Suprapubic skin (tissue), 4 donors: ENCODE measurements at regions not wholly inside any gene's neighbourhood (a gene's known extent, or its start where the extent isn't known, plus 50 kb on each side); places are given as distances from the start of the nearest gene placed in this dataset.

Experiments used
- DNase-seq, 2 donors: peaks; one replicate each; pipeline ENCODE4 v3.0.0-alpha.2; 2019; ENCODE audit warnings: low spot score in 2 of 2
- H3K27ac ChIP-seq: fragments of 200-600 bp; sonication (generic); one replicate; pipeline ENCODE4 v1.5.1; 2019
- H3K27me3 ChIP-seq: fragments of 200-600 bp; sonication (generic); one replicate; pipeline ENCODE4 v1.5.1; 2019
- H3K36me3 ChIP-seq: fragments of 200-600 bp; sonication (generic); one replicate; pipeline ENCODE4 v1.5.1; 2019
- H3K4me1 ChIP-seq: fragments of 200-600 bp; sonication (generic); one replicate; pipeline ENCODE4 v1.5.1; 2019
- H3K4me3 ChIP-seq: fragments of 200-600 bp; sonication (generic); one replicate; pipeline ENCODE4 v1.5.1; 2019; ENCODE audit warnings: mild to moderate bottlenecking
- H3K9me3 ChIP-seq: fragments of 200-600 bp; sonication (generic); one replicate; pipeline ENCODE4 v1.5.1; 2019
- EP300 ChIP-seq: sonication (generic); formaldehyde crosslinking; IDR thresholded peaks from one replicate; pipeline ENCODE4 v1.6.1; 2017; ENCODE audit warnings: antibody characterized with exemption
- POLR2A ChIP-seq, 2 donors: fragments of 450-650 bp; IDR thresholded peaks; one replicate each; pipeline ENCODE4 v1.6.1; 2017; ENCODE audit warnings: antibody characterized with exemption in 2 of 2, mild to moderate bottlenecking in 2 of 2, moderate library complexity in 2 of 2
- POLR2AphosphoS5 ChIP-seq, 3 donors: sonication (generic); formaldehyde crosslinking; IDR thresholded peaks; one replicate each; pipeline ENCODE4 v1.6.1; 2017; ENCODE audit warnings: antibody characterized with exemption in 3 of 3
- WGBS: methylation state at CpG from one replicate; pipeline ENCODE4 v1.1.5; 2018; 5-methylcytosine and 5-hydroxymethylcytosine counted together
- TF ChIP-seq, protein P1 (sequence below), 2 donors: fragments of 200-600 bp in 1 of 2; fragments of 450-650 bp in 1 of 2; sonication (generic) in 1 of 2; IDR thresholded peaks; one replicate each; pipeline ENCODE4 v1.5.1; 2016 to 2019; ENCODE audit warnings: antibody characterized with exemption in 2 of 2, mild to moderate bottlenecking in 1 of 2, moderate library complexity in 1 of 2

DNA sequence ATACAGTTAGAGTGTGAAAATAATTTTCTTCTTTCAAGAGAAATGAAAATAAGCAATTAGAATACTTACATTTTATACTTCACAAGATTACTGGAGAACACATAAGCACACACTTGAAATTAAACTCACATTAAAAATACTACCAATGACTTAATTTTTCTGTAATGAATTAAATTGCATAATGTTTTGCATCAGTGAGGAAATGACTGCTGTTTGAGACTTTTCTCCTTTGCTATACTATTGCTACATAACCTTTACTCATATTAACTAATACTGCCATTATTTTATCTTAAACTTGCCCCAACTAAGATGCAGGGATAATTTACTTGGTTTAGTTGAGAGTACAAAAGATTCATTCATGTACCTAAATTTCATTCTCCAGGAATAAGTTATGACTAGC, 590.9 kb downstream of the ARAP2 start:
- no peaks in the 10 kb centered on the region for H3K36me3 ChIP-seq
- no peak for TF ChIP-seq POLR2AphosphoS5 (IDR thresholded peaks at IDR 0.05)
- DNase-seq: no peak
- no peaks in the 10 kb centered on the region for H3K9me3 ChIP-seq
- no peak overlapping the region for H3K4me3 ChIP-seq
- no peaks in the 10 kb centered on the region for H3K4me1 ChIP-seq
- no peaks in the 10 kb centered on the region for H3K27me3 ChIP-seq
- H3K27ac ChIP-seq: no peak overlapping the region

DNA sequence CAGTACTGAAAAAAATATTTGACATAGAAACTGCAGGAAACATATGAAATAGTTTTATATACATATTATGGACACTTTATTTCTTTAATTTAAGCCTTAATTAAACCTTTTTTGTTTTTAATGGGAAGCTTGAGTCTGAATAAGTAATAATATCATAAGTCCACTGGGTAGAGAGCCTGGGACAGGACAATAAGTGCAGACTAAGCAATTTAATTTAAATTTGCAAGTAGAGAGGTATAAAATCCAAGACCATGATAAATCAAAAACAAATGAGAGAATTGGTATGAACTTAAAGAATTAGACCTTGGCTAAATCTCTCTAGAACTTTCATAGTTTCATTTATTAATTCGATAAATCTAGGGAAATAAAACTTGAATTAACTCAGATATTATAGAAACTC, 571.2 kb downstream of the ARAP2 start:
- DNase-seq: no peak
- TF ChIP-seq, protein P1, sequence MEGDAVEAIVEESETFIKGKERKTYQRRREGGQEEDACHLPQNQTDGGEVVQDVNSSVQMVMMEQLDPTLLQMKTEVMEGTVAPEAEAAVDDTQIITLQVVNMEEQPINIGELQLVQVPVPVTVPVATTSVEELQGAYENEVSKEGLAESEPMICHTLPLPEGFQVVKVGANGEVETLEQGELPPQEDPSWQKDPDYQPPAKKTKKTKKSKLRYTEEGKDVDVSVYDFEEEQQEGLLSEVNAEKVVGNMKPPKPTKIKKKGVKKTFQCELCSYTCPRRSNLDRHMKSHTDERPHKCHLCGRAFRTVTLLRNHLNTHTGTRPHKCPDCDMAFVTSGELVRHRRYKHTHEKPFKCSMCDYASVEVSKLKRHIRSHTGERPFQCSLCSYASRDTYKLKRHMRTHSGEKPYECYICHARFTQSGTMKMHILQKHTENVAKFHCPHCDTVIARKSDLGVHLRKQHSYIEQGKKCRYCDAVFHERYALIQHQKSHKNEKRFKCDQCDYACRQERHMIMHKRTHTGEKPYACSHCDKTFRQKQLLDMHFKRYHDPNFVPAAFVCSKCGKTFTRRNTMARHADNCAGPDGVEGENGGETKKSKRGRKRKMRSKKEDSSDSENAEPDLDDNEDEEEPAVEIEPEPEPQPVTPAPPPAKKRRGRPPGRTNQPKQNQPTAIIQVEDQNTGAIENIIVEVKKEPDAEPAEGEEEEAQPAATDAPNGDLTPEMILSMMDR (IDR thresholded peaks at IDR 0.05): no peak
- TF ChIP-seq POLR2A (IDR thresholded peaks at IDR 0.05) (no peak), POLR2AphosphoS5 (IDR thresholded peaks at IDR 0.05) (no peak), EP300 (no peak)
- H3K9me3 ChIP-seq: no peaks in the 10 kb centered on the region
- no peak overlapping the region for H3K27ac ChIP-seq
- WGBS: 90% methylated on average over 1 of the region's 1 CpG
- no peak overlapping the region for H3K4me3 ChIP-seq
- no peaks in the 10 kb centered on the region for H3K4me1 ChIP-seq
- no peaks in the 10 kb centered on the region for H3K27me3 ChIP-seq
- no peaks in the 10 kb centered on the region for H3K36me3 ChIP-seq

DNA sequence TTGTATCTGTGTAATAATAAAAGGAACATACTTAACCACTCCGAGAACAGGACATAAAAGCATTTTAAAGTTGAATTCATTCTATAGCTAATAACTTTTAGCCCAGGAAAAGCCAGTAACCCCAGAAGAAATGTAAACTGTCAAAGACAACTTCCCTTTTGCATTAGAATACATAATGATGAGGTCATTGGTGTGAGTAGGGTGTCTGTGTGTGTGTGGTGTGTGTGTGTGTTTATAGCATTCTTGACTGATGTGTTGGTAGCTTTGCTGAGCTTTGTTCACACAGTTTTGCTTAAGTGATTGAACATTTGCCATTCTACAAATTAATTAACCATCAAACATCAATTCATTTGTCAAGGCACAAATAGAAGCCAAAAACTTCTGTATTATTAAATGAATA, 559.6 kb downstream of the ARAP2 start:
- Histone ChIP-seq H3K4me3 (no peak overlapping the region), H3K9me3 (no peaks in the 10 kb centered on the region), H3K27ac (no peak overlapping the region), H3K4me1 (no peaks in the 10 kb centered on the region), H3K27me3 (no peaks in the 10 kb centered on the region), H3K36me3 (no peaks in the 10 kb centered on the region)
- no peak for DNase-seq
- 80% methylated on average over 1 of the region's 1 CpG for whole genome bisulfite sequencing
- no peak for TF ChIP-seq EP300
- no peak for TF ChIP-seq POLR2AphosphoS5 (IDR thresholded peaks at IDR 0.05)
- TF ChIP-seq POLR2A (IDR thresholded peaks at IDR 0.05): no peak
- TF ChIP-seq, protein P1 (IDR thresholded peaks at IDR 0.05): no peak

DNA sequence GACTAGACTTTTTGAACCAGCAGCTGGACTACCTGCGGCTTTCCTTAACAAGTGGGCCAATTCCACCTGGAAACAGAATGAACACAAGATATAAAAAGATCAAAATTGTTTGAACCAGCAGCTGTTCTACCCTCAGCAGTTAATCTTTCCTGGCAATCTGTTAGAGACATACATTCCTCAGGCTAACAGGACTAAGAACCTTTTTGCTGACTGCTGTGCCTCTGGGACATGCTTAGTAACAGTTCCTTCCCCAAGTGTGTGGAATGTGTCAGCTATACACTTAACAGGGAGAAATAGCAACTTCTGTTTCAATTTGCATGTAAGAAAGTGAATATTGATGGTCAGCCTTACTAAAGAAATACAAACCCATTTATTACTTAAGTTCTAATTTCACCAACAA, 554.4 kb downstream of the ARAP2 start:
- WGBS: 25% methylated on average over 1 of the region's 1 CpG

DNA sequence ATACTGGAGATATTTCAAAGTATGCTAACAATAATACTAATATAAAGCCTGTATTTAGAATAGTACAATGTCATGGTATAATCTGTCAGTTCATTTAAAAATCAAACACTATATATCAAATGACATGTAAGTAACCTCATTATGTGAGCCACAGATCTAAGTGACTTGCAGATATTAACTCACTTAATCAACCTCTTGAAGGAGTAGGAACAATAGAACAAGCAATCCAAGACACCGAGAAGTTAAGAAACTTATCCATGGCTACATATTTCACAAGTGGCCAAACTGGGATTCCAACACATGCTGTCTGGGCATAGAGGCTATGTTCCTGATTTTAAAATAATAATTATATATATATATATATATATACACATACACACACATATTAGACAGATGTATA, 554.0 kb downstream of the ARAP2 start:
- H3K36me3 ChIP-seq: no peaks in the 10 kb centered on the region
- H3K27ac ChIP-seq: no peak overlapping the region
- no peaks in the 10 kb centered on the region for H3K27me3 ChIP-seq
- TF ChIP-seq EP300 (no peak), POLR2AphosphoS5 (IDR thresholded peaks at IDR 0.05) (no peak), POLR2A (IDR thresholded peaks at IDR 0.05) (no peak)
- TF ChIP-seq, protein P1 (IDR thresholded peaks at IDR 0.05): no peak
- WGBS: 69% methylated on average over 1 of the region's 1 CpG
- no peak for DNase-seq
- no peaks in the 10 kb centered on the region for H3K9me3 ChIP-seq
- H3K4me3 ChIP-seq: no peak overlapping the region
- no peaks in the 10 kb centered on the region for H3K4me1 ChIP-seq

More for the DNA sequence above, 554.4 kb downstream of the ARAP2 start:
- no peak overlapping the region for H3K27ac ChIP-seq
- H3K4me3 ChIP-seq: no peak overlapping the region
- no peaks in the 10 kb centered on the region for H3K27me3 ChIP-seq
- H3K36me3 ChIP-seq: no peaks in the 10 kb centered on the region
- DNase-seq: no peak
- no peak for TF ChIP-seq EP300
- no peak for TF ChIP-seq POLR2AphosphoS5 (IDR thresholded peaks at IDR 0.05)
- TF ChIP-seq, protein P1 (IDR thresholded peaks at IDR 0.05): no peak
- TF ChIP-seq POLR2A (IDR thresholded peaks at IDR 0.05): no peak
- no peaks in the 10 kb centered on the region for H3K4me1 ChIP-seq
- H3K9me3 ChIP-seq: no peaks in the 10 kb centered on the region

DNA sequence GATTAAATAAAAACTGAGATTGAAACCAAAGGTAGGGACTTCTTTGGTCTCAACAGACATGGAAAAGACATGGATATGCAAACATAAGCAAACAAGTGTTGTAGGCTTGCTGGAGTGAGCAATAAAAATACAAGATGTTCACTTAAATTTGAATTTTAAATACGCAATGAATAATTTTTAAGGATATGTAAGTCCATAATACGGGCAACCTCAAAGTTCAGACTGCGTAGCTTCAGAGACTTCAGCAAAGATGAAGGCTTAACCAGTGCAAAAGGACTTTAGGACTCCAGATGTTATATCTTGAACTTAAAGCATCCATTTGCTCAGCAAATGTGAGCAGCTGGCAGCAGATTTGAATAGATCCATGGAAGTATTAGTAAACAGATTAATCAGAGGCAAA, 549.3 kb downstream of the ARAP2 start:
- Histone ChIP-seq H3K9me3 (no peaks in the 10 kb centered on the region), H3K27me3 (no peaks in the 10 kb centered on the region), H3K4me3 (no peak overlapping the region), H3K27ac (no peak overlapping the region), H3K4me1 (no peaks in the 10 kb centered on the region), H3K36me3 (no peaks in the 10 kb centered on the region)
- DNase-seq: no peak
- TF ChIP-seq EP300: no peak
- TF ChIP-seq, protein P1 (IDR thresholded peaks at IDR 0.05): no peak
- TF ChIP-seq POLR2AphosphoS5 (IDR thresholded peaks at IDR 0.05): no peak
- no peak for TF ChIP-seq POLR2A (IDR thresholded peaks at IDR 0.05)
- WGBS: 79% methylated on average over 3 of the region's 3 CpGs
